ENCODE measurements at regions not wholly inside any gene's neighbourhood (a gene's known extent, or its start where the extent isn't known, plus 50 kb on each side); places are given as distances from the start of the nearest gene placed in this dataset.

DNA sequence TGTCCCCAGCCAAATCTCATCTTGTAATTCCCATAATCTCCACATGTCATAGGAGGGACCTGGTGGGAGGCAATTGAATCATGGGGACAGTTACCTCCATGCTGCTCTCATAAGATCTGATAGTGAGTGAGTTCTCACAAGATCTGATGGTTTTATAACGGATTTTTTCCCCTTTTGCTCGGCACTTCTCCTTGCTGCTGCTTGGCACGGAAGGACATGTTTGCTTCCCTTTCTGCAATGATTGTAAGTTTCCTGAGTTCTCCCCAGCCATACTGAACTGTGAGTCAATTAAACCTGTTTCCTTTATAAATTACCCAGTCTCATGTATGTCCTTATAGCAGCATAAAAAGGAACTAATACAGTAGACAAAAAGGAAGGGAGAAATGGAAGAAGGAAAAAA is 76.7 kb upstream of the CCNG1 start:
- DNase-seq (ENCODE audit: low read depth) = no peak

DNA sequence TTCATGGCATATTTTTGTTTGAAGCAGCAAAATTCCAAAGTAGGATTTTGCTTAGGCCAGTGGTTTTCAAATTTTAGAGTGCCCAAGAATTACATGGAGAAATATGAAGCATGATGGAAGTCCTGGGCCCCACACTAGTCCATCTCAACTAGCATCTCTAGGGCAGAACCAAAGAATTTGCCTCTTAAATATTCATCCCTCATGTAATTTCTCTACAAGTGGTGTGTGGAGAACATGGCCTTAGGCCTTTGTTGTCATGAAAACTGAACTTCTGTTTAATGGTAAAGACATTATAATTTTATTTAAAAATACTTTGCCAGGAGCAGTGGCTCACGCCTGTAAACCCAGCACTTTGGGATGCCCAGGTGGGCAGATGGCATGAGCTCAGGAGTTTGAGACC is 75.9 kb upstream of the CCNG1 start:
- DNase-seq (ENCODE audit: low read depth) = no peak

DNA sequence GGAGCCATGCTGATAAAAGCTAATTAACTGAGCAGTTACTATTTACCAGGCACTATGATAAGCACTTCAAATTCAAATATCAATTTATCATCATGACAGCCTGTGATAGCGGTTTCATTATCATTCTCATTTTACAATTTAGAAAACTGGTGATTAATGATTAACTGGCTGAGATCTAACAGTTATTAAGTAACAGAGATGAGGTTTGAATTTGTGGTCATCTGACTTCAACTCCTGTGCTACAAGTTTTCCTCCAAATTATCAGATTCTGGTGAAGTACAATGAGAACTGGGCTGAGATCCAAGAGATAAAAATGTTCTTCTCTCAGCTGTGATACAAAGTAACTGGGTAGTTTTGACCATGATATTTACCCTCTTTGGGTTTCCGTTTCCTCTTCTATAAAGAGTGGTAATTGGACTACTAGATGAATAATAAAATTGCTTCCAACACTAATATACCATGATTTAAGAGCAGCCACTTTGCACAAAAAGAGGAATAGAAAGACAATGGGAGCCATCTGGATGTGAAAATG is 74.5 kb upstream of the CCNG1 start:
- no peak for DNase-seq (ENCODE audit: low read depth)

DNA sequence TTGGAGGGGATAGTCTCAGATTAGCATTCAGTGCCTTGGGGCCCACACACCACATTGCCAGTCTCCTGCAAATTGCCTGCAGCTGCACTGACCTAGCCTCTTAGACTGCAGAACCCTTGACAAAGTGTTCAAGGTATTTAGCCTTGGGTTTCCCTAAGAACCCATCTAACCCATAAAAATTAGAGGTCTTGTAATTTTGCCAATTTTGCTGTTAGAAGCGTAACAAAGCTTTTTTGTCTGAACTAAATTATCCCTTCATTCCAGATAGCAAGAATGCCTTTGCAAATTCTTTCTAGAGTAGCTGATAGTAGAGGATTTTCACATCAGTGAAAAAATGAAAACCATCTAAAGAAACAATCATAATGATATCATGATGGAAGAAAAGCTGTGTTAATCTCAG is 74.0 kb upstream of the CCNG1 start:
- DNase-seq (ENCODE audit: low read depth) = no peak

DNA sequence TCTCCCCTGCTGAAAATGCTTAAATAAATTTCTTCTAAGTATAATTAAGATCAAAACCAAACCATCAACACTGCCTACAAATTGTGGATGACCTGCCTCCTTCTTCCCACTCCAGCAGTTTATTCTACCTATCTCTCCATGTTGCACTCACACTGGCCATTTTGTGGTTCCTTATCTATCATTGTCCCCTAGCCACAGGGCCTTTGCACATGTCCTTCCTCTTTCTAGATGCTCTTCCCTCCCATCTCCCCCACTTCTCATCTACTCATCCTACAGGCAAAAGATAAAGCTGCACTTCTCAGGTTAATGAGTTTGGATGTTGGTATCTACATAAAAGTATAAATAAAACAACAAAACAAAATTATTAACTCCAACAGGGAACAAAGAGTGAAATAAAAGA is 70.6 kb upstream of the CCNG1 start:
- no peak for DNase-seq (ENCODE audit: low read depth)

DNA sequence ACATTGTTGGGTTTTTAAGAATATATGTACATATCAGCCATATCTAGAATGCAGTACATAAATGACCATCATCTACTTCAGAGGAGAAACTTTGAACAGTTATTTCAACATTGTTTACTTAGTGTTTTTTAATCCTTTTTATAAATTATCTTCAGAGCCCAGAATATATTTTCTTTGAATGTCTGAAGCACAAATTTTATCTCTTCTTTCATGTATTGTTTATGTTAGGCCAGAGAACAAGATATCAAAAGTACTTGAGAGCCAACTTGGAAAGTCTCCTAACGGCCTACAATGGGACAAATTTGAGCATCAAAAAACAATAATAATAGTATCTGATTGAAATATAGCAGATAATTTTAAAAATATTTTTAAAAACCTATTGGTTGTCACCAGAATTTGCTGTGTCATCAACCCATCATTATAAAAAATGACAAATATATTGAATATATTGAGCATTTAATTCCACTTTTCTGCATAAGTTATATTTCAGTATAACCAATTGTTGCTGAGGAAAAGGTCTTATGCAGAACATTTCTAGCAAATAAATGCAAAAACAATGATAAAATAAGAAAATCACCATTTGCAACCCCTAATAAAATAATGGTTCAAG is 67.5 kb upstream of the CCNG1 start:
- no peak for DNase-seq (ENCODE audit: low read depth)

DNA sequence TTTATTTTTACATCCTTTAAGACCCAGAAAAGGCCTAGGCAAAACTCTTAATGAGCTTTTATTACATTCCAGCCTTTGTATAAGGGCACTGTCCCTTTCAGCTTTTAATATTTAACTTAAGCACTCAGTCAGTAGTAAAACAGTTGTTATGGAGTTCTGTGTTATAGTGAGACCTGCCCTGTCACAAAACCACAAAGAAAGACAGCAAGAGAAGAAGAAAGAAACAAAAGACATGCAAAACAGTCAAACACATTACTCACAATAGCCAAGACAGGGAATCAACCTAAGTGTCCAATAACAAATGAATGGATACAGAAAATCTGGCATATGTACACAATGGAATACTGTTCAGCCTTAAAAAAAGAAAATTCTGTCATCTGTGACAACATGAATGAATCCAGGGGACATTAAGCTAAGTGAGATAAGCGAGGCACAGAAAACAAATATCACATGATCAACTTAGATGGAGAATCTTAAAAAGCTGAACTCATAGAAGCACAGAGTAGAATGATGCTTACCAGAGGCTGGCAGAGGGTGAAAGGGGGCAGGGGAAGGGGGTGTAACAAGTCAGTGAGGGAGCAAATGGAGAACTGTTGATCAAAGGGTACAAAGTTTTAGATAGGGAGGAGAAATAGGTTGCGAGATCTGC is 63.8 kb upstream of the CCNG1 start:
- DNase-seq (ENCODE audit: low read depth) = no peak

DNA sequence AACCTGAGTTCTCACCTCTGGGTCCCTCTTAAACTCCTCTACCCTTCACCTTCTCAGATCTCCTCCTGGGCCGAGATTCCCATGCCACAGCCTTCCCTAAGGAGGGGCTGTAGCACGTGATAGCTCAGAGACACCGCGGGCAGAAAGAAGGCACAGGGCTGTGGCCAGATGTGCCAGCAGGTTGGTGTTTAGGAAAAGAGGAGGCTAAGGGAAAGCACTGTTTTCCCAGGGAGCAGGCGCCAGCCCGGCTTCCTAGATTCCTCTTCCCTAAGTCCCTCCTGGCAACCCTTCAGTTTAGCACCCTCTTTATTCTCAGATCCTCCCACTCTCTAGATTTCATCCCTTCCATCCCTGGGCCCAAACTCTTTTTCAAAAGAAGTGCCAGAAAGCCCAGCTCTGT is 59.4 kb upstream of the CCNG1 start:
- no peak for DNase-seq (ENCODE audit: low read depth)

DNA sequence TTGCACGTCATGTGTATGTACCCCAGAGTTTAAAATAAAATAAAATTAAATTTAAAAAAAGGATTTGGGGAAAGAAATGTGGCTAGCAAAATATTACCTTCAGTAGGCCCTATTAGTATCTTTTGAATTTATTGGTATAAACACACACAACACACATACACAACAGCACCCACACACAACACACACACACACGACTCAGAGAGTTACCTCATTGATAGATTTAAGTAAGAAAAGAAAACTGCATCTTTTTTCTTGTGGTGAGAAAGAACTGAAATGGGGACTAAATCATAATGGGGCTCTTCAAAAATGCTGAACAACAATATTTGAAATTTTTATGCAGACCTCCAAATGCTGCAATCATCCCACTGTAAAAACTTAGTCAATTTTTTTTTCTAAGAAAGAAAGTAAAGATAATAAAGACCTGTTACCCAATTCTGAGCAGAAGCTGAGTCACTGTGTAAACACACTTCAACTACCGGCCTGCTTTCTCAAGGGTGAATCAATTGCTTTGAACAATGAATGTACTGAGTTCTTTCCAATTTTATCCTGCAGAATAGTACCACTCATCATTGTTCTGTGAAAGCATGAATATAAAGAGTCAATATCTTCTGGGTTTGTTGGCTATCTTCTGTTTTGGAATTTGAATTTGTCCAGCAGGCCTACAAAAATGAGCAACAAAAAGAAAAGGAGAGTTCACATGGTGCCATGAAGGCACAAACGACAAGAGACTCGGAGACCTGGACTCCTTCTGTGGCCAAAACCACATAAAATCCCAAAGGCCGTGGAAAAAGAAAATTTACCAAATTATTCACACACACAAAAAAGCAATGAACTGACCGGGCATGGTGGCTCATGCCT is 57.9 kb upstream of the CCNG1 start:
- no peak for DNase-seq (ENCODE audit: low read depth)

DNA sequence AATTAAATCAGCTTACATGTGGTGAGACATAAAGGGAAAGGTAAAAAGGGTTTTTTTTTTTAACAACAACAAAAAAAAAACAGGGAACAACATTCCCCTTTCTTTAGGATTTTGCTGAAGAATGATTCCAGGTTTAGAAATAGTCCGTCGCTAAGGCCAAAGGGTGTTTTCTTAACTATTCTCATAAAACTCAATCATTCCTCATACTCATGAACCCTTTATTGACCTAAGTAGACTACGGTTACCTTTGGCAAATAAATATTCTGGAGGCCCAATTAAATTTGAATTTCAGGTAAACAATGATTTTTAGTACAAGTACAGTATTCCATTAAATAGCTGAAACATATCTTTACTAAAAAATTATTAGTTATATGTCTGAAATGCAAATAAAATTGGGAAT is 55.6 kb upstream of the CCNG1 start:
- DNase-seq (ENCODE audit: low read depth) = no peak

DNA sequence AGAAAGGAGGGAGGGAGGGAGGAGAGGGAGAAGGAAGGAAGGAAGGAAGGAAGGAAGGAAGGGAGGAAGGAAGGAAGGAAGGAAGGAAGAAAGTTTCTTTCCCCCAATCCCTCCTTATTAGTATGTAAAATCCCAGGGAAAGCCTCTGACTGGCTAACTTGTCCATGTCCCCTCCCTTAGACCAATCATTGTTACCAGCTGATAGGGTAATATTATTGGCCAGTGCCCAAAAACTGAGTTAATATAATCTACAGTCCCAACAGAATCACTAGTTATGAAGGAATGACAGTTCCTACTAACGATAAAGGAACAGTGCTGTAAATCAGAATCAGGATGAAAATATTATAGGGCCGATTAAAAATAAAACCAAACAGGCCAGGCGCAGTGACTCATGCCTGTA is 53.6 kb upstream of the CCNG1 start:
- no peak for DNase-seq (ENCODE audit: low read depth)

DNA sequence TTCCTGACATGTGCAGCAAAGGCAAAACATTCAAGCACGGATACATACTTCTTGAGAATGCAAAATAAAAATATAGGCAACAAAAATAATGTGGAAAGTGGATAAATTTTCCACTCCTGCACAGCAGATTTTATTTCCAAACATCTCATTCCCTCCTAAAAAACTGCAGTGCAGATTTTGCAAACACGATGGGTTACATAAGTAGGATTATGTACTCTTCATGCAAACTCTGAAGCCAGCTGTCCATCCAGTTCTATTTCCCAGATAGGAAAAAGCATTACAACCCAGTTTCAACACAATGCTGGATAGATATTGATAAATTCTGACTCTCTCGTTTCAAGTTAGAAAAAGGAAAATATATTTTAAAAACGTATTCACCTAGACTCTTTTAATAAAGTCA is 52.7 kb upstream of the CCNG1 start:
- DNase-seq (ENCODE audit: low read depth) = no peak

DNA sequence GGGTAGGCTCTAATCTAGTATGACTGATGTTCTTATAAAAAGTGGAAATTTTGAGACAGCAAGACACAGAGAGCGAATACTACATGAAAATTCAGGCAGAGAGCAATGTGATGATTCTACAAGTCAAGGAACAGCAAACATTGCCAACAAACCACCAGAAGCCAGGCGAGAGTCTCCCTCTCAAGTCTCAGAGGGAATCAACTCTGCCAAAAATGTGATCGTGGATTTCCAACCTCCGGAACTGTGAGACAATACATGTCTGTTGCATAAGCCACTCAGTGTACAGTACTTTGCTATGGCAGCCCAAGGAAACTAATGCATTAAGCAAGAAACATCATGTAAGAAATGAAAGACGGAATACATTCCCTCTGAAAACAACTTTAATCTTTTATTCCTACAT is 52.1 kb upstream of the CCNG1 start:
- DNase-seq (ENCODE audit: low read depth) = no peak

DNA sequence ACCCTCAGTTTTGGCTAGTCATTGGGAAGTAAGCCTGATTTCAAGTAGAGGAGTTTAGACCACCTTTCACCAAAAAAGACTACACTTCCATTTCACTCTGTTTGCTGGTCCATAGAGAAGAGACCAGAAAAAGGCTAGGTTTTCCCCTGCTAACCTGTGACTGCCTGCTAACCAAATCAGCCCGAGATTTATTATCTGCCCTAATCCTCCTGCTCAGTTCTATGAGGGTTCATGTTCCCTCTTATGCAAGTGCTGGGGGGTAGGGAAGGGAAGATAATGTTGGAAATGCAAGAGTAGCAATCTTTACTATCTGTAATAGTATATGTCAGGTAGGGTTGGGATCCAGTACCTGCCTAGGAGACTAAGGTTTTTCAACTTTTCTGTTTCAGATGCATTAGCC is 51.6 kb upstream of the CCNG1 start:
- DNase-seq (ENCODE audit: low read depth) = no peak

DNA sequence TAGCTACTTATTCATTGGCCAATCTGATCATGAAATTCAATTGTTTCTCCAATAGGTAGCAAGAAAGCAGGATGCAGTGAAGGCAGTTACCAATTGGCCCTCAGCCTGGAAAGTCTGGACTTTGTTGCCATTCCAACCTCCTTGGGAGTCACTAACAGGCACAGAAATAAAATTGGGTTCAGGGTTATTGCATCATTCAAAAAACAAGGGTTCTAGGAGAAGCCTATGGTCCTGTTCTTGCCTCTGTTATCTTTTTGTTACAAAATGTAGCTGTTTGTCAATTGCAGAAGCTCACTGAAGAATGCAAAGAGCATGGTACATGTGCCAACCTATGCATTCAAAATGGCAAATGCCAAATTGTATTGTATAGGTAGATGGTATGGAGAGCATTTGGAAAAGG is 51.0 kb upstream of the CCNG1 start:
- DNase-seq (ENCODE audit: low read depth) = no peak

DNA sequence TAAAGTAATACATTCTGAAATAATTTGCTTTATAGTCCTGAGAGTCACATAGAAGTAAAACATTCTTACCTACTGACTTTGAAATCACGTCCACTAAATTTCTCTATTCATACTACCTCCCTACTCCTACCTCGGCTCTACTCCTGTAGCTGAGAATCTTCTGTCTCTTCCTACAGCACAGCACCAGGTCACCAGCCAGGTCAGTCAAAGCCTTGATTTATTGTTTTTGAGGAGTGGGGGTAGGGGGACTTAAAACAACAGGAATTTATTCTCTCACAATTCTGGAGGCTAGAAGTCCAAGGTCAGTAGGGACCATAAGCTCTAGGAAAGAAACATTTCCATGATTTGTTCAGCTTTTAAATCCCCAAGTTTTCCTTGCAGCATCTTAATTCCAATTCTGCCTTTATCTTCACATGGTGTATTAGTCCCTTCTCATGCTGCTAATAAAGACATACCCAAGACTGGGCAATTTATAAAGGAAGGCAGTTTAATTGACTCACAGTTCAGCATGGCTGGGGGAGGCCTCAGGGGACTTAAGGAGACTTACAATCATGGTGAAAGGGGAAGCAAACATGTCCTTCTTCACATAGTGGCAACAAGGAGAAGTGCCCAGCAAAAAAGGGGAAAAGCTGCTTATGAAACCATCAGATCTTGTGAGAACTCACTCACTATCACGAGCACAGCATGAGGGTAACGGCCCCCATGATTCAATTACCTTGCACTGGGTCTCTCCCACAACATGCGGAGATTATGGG is 49.6 kb upstream of the CCNG1 start:
- no peak for DNase-seq (ENCODE audit: low read depth)

All from stimulated activated CD8-positive, alpha-beta memory T cell treated with anti-CD3 and anti-CD28 coated beads, Interleukin-4, amount 100 ng/mL, for 24 hours (primary cell).